PC-3 (cell line): ENCODE measurements at regions not wholly inside any gene's neighbourhood (a gene's known extent, or its start where the extent isn't known, plus 50 kb on each side); places are given as distances from the start of the nearest gene placed in this dataset.
"Not testable (repeated sequence)": the region's sequence is repeated elsewhere in the genome, so short reads cannot be mapped to it uniquely, and the experiment has no call there.

ENCODE experiments used
- ATAC-seq: fragments of 200-7000 bp; cut with Tn5 transposase; 2 replicates; pipeline ENCODE4 v1.9.1; 2020; ENCODE audit warnings: mild to moderate bottlenecking, moderate library complexity
- BruUV-seq: library from RNA; stranded (reverse); fragments of 400-500 nt; replicated peaks from 2 replicates; lab custom pipeline; 2021; lab: Mats Ljungman, UMichigan
- CTCF ChIA-PET: fragments of 300-600 bp; sonication (Branson Sonifier 250); formaldehyde crosslinking; loops from one replicate; lab custom pipeline; 2022; ENCODE audit warnings: antibody characterized with exemption; lab: Charles Lee
- POLR2A ChIA-PET: fragments of 300-600 bp; sonication (Branson Sonifier 250); formaldehyde crosslinking; loops from one replicate; lab custom pipeline; 2022; ENCODE audit warnings: antibody characterized with exemption; ENCODE audit not compliant: unreplicated experiment; lab: Charles Lee
- DNase-seq: peaks from one replicate; pipeline ENCODE4 v3.0.0-alpha.2; 2015
- H2AFZ ChIP-seq: fragments of 300-600 bp; sonication (generic); 2 replicates; pipeline ENCODE4 v1.6.0; 2016; ENCODE audit warnings: antibody characterized with exemption, low read length
- H3F3A ChIP-seq: fragments of 300-600 bp; sonication (generic); one replicate; pipeline ENCODE4 v1.6.0; 2017; ENCODE audit warnings: antibody characterized with exemption, low read length, control low read depth, mild to moderate bottlenecking; ENCODE audit not compliant: unreplicated experiment
- H3K27ac ChIP-seq: fragments of 300-600 bp; sonication (generic); 2 replicates; pipeline ENCODE4 v1.5.1; 2016; ENCODE audit warnings: mild to moderate bottlenecking, low read length
- H3K27me3 ChIP-seq: fragments of 300-600 bp; sonication (generic); 2 replicates; pipeline ENCODE4 v1.6.1; 2016; ENCODE audit warnings: low read length, mixed read lengths
- H3K36me3 ChIP-seq: fragments of 300-600 bp; sonication (generic); 2 replicates; pipeline ENCODE4 v1.6.1; 2016; ENCODE audit warnings: low read depth, mixed run types, low read length, mixed read lengths
- H3K4me1 ChIP-seq: fragments of 300-600 bp; sonication (generic); 2 replicates; pipeline ENCODE4 v1.5.1; 2016; ENCODE audit warnings: low read length; ENCODE audit not compliant: insufficient read depth
- H3K4me2 ChIP-seq: fragments of 300-600 bp; sonication (generic); 2 replicates; pipeline ENCODE4 v1.6.0; 2016; ENCODE audit warnings: low read length
- H3K4me3 ChIP-seq: fragments of 300-600 bp; sonication (generic); 2 replicates; pipeline ENCODE4 v1.5.1; 2016; ENCODE audit warnings: mild to moderate bottlenecking, low read length, mixed read lengths
- H3K79me2 ChIP-seq: fragments of 300-600 bp; sonication (generic); 2 replicates; pipeline ENCODE4 v1.6.1; 2017; ENCODE audit warnings: low read length, mixed read lengths
- H3K9ac ChIP-seq: fragments of 300-600 bp; sonication (generic); 2 replicates; pipeline ENCODE4 v1.6.0; 2016; ENCODE audit warnings: mild to moderate bottlenecking, low read length
- H3K9me2 ChIP-seq: fragments of 300-600 bp; sonication (generic); replicated peaks from 2 replicates; pipeline ENCODE4 v1.6.1; 2016; ENCODE audit warnings: mixed run types, low read length, mixed read lengths
- H3K9me3 ChIP-seq: fragments of 300-600 bp; sonication (generic); 2 replicates; pipeline ENCODE4 v1.6.1; 2016; ENCODE audit warnings: low read length, mixed read lengths
- H4K20me1 ChIP-seq: fragments of 300-600 bp; sonication (generic); 2 replicates; pipeline ENCODE4 v1.6.1; 2016; ENCODE audit warnings: low read length, mixed read lengths
- CTCF ChIP-seq: fragments of 300-600 bp; sonication (generic); conservative IDR thresholded peaks from 2 replicates; pipeline ENCODE4 v1.5.1; 2017; ENCODE audit warnings: antibody characterized with exemption, low read depth, mild to moderate bottlenecking, low read length
- EZH2 ChIP-seq: fragments of 300-600 bp; sonication (generic); IDR thresholded peaks from one replicate; pipeline ENCODE4 v1.6.1; 2017; ENCODE audit warnings: antibody characterized with exemption, mild to moderate bottlenecking, low read length; ENCODE audit not compliant: unreplicated experiment
- EZH2phosphoT487 ChIP-seq: fragments of 300-600 bp; sonication (generic); IDR thresholded peaks from 2 replicates; pipeline ENCODE4 v1.6.1; 2018; ENCODE audit warnings: mild to moderate bottlenecking, antibody characterized with exemption, low read length, borderline replicate concordance
- intact Hi-C: fragments of 100-400 bp; cut with micrococcal nuclease; formaldehyde crosslinking; loops from 2 replicates; pipeline ENCODE4 v1.9.0; 2023

GRCh38 chr7:153566324-153566723 lies 485.9 kb upstream of the DPP6 start:
- intact Hi-C loops = no loop called here

GRCh38 chr7:153567426-153567825 lies 484.8 kb upstream of the DPP6 start:
- Histone ChIP-seq H3K9ac (no peak overlapping the region), H3K27ac (no peak overlapping the region), H3K4me2 (no peak overlapping the region), H2AFZ (no peak overlapping the region), H3K4me1 (no peaks in the 10 kb centered on the region), H3K9me3 (0 out of 2 replicates have a peak, but pooled peaks cover 6% of the 10 kb centered on the region), H3F3A (no peaks in the 10 kb centered on the region), H3K27me3 (no peaks in the 10 kb centered on the region), H3K4me3 (no peak overlapping the region), H3K36me3 (no peaks in the 10 kb centered on the region), H4K20me1 (no peaks in the 10 kb centered on the region), H3K79me2 (no peaks in the 10 kb centered on the region), H3K9me2 (no peaks in the 10 kb centered on the region)
- TF ChIP-seq CTCF (no peak), EZH2 (no peak), EZH2phosphoT487 (no peak)
- POLR2A ChIA-PET = no interaction called here
- ATAC-seq (no peak), DNase-seq (no peak)
- CTCF ChIA-PET = no interaction called here
- no TSS peak for BruUV-seq
- intact Hi-C loops = no loop called here

More at GRCh38 chr7:153566324-153566723, 485.9 kb upstream of the DPP6 start:
- DNase-seq = no peak
- CTCF ChIA-PET = no interaction called here
- Histone ChIP-seq H3K36me3 (no peaks in the 10 kb centered on the region), H3K27me3 (no peaks in the 10 kb centered on the region), H4K20me1 (no peaks in the 10 kb centered on the region), H3K27ac (no peak overlapping the region), H3K9me2 (no peaks in the 10 kb centered on the region), H3K9me3 (0 out of 2 replicates have a peak, but pooled peaks cover 8% of the 10 kb centered on the region), H3K79me2 (no peaks in the 10 kb centered on the region), H3K4me3 (no peak overlapping the region), H3F3A (no peaks in the 10 kb centered on the region), H3K4me1 (no peaks in the 10 kb centered on the region), H3K9ac (no peak overlapping the region), H2AFZ (no peak overlapping the region), H3K4me2 (no peak overlapping the region)
- TF ChIP-seq EZH2 (no peak), EZH2phosphoT487 (no peak), CTCF (no peak)
- ATAC-seq = no peak
- no TSS peak for BruUV-seq
- POLR2A ChIA-PET = no interaction called here

GRCh38 chr7:153569520-153569919 lies 482.7 kb upstream of the DPP6 start:
- H4K20me1 ChIP-seq, H3K4me3 ChIP-seq, H3K79me2 ChIP-seq, H3K4me1 ChIP-seq, H3K36me3 ChIP-seq, H3K27ac ChIP-seq, intact Hi-C loops, POLR2A ChIA-PET, ATAC-seq, H3K9ac ChIP-seq, H3K9me3 ChIP-seq, H3F3A ChIP-seq, H3K27me3 ChIP-seq, BruUV-seq, H2AFZ ChIP-seq, CTCF ChIA-PET, H3K9me2 ChIP-seq, H3K4me2 ChIP-seq, DNase-seq: not testable (repeated sequence)
